ENCODE measurements at regions not wholly inside any gene's neighbourhood (a gene's known extent, or its start where the extent isn't known, plus 50 kb on each side); places are given as distances from the start of the nearest gene placed in this dataset.

- TF ChIP-seq CTCF (conservative IDR thresholded peaks at IDR 0.05; ENCODE audit: low read depth, low read length): no peak
- TF ChIP-seq EZH2 (IDR thresholded peaks at IDR 0.05; ENCODE audit: borderline replicate concordance, low read depth, low read length, poor library complexity, severe bottlenecking): no peak
Measured at GRCh38 chr13:79799059-79799867, 318.3 kb downstream of the NDFIP2 start.
